HG03097 (cell line): ENCODE measurements at regions not wholly inside any gene's neighbourhood (a gene's known extent, or its start where the extent isn't known, plus 50 kb on each side); places are given as distances from the start of the nearest gene placed in this dataset.
A peak's percentile ranks its signal among the peaks of the same experiment; 100 is the strongest.

Source experiments
- ATAC-seq: cut with Tn5 transposase; IDR thresholded peaks from one replicate; pipeline ENCODE4 v1.9.1; 2021; ENCODE audit not compliant: unreplicated experiment, low FRiP score

- no peak for ATAC-seq
Observed at GRCh38 chrX:109926743-109927662, 75.9 kb upstream of the TMEM164 start.

- no peak for ATAC-seq
Observed at GRCh38 chrX:109927663-109928273, 75.1 kb upstream of the TMEM164 start.

- no peak for ATAC-seq
Observed at GRCh38 chrX:109928596-109929335, 74.1 kb upstream of the TMEM164 start.

GRCh38 chrX:109931677-109932076, 71.2 kb upstream of the TMEM164 start:
- no peak for ATAC-seq

GRCh38 chrX:109934434-109934833, 68.5 kb upstream of the TMEM164 start:
- no peak for ATAC-seq

GRCh38 chrX:109934935-109935334, 68.0 kb upstream of the TMEM164 start:
- no peak for ATAC-seq

- no peak for ATAC-seq
Observed at GRCh38 chrX:109936114-109936513, 66.8 kb upstream of the TMEM164 start.

GRCh38 chrX:109936598-109936997, 66.3 kb upstream of the TMEM164 start:
- no peak for ATAC-seq

- no peak for ATAC-seq
Observed at GRCh38 chrX:109939498-109939897, 63.4 kb upstream of the TMEM164 start.

GRCh38 chrX:109940411-109940810, 62.5 kb upstream of the TMEM164 start:
- ATAC-seq = no peak

- no peak for ATAC-seq
Observed at GRCh38 chrX:109943092-109943739, 59.7 kb upstream of the TMEM164 start.

- ATAC-seq = no peak
Observed at GRCh38 chrX:109943740-109944092, 59.2 kb upstream of the TMEM164 start.

- no peak for ATAC-seq
Observed at GRCh38 chrX:109952050-109952449, 50.9 kb upstream of the TMEM164 start.

- peak; percentile 70 for ATAC-seq
Observed at GRCh38 chrX:109952985-109953905, 49.7 kb upstream of the TMEM164 start.
